ENCODE measurements at regions not wholly inside any gene's neighbourhood (a gene's known extent, or its start where the extent isn't known, plus 50 kb on each side); places are given as distances from the start of the nearest gene placed in this dataset.

DNA sequence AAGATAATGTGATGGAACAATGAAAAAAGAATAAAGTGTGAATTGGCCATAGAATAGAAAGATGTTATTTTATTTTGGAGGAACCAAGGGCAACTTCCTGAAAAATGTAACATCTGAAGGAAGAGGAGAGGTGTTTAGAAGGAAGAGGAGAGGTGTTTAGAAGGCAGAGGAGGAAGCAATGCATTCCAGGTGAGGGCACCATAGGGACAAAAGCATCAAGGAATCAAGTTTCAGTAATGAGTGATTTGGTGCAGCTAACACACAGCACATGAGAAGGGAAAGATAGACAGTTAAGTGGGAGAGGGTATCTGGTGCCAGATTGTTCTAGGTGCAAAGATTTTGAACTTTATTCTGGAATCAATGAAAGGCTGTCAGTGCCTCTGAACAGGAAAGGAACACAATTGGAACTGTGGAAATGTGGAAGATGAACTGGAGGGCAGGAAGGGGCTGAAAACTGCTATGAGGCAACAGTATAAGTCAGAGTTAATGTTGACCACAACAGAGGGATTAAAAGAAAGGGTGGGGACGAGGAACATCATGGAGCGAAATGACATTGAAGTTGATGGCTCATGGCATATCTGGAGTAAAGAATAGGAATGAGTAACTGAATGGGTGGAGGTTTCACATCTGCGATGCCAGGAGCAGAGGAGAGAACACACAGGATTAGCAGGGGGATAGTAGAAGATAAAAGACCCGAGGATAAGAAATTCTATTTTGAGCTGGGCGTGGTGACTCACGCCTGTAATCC is 326.6 kb downstream of the LRIG3 start:
- no peak for DNase-seq

DNA sequence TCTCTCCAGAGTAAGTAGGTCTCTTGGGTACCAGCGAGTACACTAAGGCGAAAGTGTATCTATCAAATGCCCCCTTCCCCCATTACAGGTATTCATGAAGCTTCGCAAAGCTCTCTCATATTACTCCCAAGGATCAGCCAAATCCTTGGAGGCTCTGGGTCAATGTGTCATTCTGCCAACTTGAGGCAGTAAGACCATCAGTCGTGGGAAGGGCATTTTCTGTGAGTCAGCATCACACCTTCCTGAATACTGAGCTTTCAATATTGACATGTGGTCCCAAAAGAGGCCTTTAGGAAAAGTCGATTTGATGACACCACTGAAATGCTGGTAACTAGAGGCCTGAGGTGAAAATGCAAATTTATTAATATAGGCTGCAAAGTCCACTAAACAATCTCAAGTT is 323.9 kb downstream of the LRIG3 start:
- no peak for DNase-seq

DNA sequence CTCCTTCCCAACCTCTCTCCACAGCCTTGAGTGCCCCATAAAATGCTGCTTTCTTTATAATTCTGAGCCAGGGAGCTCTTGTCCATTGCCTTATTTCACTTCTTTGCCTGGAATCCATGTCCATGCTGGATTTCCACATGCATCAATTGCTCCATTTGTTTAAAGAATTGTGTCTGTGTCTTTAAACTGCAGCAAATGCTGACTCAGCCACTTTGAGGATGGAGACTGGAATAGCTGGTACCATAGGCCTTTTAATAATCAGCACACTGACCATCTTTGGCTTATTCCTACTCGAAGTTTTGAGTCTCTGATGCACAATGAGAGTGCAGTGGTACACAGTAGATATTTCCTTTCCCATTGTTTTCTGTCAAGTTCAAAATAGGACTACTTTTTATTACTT is 318.8 kb downstream of the LRIG3 start:
- DNase-seq = no peak

DNA sequence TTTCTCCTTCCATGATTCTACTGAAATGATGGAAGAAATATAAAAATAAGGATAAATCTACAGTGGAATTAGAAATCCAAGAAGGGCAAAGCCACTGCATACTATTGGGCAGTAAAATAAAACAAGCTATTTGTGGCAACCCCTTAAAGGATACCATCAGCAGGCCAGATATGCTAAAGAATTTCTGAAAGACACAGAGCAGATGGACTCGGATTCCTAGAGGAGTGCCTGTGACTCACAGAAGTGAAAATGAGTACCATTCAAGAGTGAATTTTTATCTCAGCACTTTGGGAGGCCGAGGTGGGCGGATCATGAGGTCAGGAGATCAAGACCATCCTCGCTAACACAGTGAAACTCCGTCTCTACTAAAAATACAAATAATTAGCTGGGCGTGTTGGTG is 318.1 kb downstream of the LRIG3 start:
- DNase-seq = no peak

DNA sequence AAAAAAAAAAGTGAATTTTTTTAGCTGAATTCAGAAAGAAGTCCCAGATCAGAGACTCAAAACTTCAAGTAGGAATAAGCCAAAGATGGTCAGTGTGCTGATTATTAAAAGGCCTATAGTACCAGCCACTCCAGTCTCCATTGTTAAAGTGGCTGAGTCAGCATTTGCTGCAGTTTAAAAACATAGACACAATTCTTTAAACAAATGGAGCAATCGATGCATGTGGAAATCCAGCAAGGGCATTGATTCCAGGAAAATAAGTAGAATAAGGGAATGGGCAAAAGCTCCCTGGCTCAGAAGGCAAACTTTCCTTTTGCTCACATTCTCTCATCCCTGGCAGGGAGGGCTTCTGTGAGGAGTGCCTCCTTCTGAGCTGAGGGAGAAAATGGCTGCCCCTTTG is 317.6 kb downstream of the LRIG3 start:
- no peak for DNase-seq

DNA sequence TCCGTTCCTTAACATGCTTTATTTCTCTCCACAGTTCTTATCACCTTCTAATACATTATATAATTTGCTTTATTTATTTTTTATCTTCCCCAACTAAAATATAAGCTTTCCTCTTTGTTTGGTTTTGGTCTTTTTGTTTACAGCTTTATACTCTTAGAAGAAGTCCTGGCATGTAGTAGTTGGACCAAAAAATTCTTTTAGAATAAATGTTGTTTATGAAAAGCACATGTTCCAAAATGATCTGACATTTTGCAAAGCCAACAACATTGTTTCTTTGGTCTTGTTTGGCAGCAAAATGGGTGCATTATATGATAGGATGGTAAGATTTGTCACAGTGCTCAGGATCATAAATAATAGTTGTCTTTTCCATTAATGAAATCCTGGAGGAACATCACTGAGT is 312.5 kb downstream of the LRIG3 start:
- no peak for DNase-seq

DNA sequence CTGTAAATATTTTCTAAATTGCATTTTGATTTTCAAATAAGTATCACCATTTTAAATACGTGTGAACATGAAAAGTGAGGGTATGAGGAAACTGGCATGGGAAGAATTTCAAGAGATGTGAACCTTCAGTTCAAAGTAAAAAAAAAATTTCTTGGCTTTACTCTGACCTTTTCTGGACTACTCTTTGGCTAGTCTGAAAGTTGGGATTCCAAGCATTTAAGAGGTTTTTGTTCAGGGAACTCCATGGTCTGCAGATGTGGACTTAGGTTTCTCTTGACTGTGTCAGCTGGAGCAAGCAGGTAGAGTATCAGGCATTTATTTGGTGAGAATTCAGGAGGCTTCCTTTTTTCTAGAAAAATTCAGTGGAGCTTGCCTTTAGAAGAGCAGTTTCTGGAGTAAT is 311.6 kb downstream of the LRIG3 start:
- DNase-seq = no peak

DNA sequence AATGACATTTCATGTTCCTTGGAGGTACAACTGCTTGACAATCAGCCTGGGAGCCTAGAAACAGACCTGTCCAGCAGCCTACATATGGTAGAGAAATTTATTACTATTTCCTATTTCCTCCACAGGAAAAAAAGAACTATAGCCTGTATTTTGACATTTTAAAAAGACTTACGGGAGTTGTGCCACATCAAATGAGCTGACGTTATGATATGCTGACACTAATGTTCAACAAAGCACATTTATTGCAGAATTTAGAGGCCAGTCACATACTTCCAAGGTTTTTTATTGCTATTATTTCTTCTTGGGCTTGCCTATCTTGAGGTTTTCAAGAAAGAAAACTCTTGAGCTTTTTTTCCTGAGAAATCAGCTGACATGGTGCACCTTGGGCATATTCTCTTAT is 305.3 kb downstream of the LRIG3 start:
- DNase-seq = no peak

DNA sequence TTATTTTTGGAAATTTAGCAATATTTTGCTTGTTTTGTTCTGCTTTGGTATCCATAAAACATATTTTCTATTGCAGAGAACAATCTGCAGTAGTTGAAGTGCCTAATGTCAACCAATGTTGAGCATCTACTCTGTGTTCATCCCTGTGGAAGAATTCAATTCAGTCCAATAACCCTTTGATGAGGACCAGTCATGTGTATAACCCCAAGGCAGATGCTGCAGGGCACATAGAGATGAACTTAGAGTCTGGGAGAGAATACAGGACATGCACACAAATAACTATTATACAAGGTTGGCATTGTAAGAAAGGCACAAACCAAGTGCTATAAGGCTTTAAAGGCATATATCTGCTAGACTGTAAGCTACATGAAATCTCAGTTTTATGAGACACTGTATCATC is 304.7 kb downstream of the LRIG3 start:
- no peak for DNase-seq

DNA sequence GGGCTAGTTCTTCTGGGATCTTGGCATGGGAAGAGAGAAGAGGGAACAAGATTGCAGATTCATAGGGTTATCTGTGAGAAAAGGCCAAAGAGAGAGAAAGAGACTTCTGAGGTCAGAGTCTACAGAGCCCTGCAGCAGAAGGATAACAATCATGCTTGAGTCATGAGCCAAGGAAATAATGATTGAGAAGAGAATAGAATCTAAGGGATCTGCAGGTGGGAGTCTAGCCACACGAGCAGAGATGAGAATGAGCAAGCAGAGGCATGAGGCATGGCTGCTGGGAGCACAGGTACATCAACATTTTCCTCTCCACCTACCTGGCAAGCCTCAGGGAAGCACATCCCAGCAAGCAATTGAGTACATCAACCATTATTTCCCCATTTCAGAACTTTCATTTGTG is 303.7 kb downstream of the LRIG3 start:
- no peak for DNase-seq

DNA sequence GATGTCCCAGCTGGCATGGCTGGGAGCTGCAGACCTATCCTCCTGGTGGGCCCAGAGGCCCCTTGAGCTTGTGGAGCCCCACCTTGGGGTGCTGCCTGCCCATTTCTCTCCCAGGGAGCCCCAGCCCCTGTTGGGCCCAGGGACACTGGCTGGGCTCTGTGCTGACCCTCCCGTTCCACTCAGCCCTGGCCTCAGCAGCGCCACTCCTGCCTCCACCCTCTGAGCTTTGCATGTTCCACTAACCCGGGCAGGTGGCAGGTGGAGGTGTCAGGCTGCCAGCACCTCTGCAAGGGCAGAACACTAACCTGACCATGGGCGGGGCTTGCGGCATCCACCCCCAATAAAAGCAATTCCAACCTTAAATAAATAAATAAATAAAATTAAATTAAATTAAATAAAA is 299.2 kb downstream of the LRIG3 start:
- no peak for DNase-seq

DNA sequence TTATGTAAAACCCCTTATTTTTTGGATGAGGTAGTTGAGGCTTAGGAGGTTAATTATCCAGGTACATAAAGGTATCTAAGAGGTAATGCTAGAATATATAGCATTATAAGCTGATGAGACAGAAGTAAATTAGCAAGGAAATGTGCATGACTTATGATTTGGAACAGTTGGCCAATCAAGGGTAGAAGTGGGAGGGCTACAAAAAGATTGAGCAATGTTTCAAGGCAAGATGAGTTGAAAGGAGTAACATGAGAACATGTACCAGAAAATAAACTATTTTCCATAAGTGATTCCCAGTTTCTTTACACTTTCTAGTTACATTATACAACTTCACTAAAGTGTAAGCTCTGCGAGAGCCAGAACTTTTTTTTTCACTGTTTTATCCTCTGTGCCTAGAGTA is 290.9 kb downstream of the LRIG3 start:
- DNase-seq = no peak

DNA sequence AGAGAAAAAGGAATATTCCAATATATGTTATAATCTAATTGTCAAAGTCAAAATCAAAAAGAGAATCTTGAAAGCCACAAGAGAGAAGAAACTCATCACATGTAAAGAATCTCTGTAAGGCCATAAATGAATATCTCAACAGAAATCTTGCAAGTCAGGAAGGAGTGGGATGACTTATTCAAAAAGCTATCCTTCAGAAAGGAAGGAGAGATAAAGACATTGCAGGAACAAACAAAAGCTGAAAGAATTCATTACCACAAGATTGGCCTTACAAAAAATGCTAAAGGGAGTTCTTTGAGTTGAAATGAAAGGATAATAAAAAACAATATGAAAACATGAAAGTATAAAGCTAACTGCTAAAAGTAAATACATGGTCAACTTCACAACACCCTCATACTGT is 286.8 kb downstream of the LRIG3 start:
- no peak for DNase-seq

DNA sequence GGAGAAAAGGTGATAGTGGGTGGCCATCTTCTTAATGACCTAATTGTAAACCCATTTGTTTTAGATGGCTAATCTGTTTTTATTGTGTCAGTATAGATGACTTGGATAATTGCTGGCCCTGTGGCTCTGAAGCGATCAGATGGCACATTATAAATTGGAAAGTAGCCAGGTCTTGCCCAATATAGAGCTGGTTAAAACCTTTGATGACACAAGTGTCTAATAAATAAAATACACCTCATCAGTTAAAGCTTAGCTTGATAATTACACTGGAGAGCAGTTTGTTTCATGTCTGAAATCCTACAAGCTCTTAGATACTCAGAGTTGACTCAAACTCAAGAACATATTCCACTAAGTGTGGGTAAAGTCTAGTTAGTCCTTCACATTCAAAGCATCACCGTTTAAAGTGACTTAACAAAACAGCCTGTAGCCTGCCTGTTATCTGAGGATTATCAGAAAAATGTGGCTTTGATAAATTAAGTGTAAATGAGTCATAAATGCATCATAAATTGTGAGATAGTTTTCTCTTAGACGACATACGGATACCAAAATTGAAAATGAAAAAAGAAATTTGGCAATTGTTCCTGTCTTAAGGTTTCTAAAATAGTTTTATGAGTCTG is 280.9 kb downstream of the LRIG3 start:
- no peak for DNase-seq

DNA sequence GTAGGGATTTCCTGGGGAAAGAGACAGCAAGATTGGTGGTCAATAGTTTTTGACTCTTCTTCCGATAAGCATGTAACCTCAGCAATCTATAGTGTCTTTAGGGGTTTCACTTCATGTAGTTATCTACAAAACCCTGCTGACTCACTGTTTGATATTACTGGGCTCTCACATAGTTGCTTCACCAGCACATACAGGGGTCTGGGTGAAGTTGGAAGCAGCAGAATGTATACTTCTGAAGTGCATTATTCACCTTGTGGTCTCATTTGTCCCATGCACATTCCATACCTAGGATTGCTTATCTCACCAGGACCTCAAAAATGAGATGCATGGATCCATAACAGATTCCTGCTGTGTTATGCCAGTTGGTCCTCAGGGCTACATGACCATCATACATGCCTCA is 280.0 kb downstream of the LRIG3 start:
- no peak for DNase-seq

DNA sequence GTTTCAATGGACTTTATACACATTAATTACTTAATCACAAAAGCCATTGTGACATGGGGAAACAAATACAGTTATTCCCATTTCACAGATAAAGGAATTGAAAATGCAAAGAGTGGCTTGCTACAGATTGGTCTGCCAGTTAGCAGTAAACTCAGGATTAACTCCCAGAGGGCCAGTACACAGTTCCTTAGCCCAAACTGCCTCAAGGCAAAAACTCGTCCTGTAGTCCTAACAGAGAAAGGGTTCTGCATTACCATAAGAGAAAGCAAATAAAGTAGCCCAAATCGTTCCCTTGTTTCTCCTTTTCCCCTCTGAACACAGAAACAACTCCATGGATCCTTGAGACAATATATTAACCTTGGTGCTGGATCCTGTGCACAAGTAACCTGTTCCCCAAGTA is 274.4 kb downstream of the LRIG3 start:
- DNase-seq = no peak

DNA sequence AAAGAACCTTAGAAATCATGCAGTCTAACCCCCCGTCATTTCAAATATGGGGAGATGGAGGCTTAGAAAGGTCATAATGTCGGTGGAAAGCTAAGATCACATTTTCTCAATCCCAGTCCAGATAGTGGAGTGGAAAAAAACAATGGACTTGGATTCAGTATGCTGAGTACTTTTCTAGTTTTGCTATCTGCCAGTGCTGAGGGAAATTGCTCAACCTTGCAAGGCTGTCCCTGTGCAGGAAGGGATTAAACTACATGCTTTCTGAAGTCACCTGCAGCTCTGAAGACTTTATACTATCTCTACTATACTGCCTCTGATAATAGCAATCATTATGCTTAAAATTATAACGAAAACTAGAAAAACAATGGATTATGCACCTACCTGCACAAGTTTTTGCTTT is 272.8 kb downstream of the LRIG3 start:
- DNase-seq = no peak

DNA sequence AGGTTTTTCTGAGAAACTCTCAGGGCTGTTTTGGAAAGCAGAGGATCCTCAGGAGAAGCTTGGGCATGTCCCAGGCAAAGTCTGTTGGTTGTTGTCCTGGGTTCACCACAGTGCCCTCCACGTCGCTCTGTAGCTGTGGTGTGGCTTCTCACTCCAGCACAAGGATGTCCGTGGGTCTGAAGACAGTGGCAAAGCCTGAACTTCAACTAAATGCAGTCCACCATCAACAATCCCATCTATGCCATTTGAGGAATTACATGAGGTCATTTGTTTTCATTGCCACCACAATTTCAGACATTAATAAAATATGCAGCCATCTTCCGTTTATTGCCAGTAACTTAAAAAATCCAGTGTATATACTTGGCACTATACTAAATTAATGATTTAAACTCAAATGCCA is 272.1 kb downstream of the LRIG3 start:
- no peak for DNase-seq

DNA sequence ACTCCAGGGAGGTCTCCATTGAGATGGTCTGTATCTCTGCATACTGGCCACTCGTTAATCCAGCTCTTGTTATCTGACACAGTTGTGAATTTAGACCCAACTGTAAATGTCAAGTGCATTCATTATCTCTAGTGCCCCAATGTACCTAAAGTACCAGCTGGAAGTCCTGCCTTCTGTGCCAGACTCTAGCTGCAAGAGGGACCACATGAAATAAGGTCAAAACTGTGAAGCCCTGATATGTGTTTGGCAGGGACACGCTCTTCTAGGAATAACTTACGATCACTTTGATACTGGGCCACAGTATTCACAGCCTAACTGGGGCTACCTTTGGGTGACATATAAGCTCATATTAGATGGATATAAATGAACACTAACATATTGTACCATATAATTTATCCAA is 268.5 kb downstream of the LRIG3 start:
- no peak for DNase-seq

DNA sequence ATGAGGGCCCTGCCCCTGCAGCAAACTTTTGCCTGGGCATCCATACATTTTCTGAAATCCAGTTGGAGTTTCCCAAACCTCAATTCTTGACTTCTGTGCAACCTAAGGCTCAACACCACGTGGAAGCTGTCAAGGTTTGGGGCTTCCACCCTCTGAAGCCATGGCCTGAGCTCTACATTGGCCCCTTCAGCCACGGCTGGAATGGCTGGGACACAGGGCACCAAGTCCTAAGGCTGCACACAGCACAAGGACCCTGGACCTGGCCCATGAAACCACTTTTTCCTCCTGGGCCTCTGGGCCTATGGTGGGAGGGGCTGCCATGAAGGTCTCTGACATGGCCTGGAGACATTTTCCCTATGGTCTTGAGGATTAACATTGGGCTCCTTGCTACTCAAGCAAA is 266.3 kb downstream of the LRIG3 start:
- no peak for DNase-seq

DNA sequence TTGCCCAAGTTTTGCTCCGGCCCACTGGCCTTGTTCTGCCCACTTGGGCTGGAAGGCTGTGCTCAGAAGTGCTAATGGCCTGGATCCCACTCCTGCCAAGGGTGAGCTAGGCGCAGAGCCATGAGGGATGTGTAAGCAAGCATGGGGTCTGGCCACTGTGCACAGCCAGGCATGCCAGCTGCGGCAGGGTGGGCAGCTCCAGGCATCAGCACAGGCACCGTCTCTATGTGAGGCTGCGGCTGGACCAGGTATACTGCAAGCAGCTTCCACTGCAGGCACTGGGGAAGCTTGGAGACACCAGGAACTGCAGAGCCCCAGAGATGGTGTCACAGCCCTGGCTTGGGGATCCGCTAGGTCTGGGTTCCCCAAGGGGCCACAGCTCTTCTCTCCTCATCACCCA is 264.9 kb downstream of the LRIG3 start:
- DNase-seq = no peak

DNA sequence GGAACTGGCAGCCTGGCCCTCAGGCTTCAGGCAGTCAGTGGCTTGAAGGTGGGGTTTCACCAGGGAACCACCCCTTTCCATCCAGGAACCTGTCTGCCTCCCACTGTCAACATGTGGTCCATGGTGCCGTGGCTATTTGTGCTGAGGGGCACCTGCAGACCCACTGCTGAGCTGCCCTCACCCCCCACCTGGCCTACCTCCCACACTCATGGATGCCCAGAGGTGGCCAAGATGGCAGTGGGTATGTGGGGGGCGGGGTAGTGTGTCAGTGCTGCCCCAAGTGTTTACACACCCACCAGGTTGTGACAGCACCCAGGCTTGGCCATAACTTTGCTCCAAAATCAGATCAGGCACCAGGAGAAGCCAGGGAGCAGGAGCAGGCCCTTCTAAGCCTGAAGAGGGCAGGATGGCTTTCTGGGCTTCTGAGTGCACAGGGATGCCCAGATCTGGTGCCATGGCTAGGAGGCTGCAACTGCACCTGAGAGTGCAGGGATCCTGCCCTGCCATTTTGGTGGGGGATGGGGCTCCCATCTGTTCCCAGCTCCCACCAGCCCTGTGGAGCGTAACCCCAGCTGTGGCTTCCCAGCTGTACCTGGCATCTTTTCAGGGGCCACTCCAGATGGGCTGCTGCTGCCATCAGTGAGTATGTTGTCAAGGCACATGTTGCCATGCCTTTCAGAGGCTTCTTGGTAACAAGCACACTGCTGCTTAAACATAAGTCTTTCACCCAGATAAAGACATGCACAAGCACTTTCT is 263.9 kb downstream of the LRIG3 start:
- DNase-seq = no peak

DNA sequence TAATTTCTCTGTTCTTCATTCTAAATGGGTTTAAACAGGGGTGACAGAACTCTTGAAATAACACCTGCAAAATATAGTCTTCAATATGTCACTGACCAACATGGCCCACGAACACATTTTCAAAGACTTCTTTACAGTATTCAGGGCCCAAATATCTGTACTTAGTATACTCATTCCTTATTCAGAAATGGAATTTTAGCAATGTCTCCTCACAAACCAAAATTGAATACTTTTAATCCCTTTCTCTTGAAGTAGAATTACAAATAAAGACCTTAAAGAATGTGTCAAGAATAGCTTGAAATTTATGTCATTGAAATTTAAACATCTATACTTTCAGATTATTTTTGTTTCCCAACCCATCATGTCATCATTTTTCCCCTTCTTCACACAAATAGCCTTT is 263.1 kb downstream of the LRIG3 start:
- DNase-seq = no peak

DNA sequence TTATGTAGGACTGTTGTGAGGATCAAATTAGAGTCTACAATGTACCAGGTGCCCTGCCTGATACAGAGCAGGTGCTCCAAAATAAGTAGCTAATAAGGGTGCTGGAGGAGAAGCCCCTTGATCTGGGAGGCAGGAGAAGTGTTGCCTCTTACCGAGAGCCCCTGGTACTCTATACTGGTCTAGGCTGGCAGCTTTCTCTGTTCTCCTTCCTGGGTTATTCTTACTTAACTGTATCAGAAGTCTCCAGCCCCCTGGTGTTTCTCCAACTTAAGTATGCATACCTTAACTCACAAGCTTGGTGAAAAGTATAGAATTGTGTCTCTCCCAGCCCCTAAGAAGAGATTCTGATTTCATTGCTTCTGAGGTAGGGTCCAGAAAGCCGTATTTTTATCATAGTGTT is 254.9 kb downstream of the LRIG3 start:
- no peak for DNase-seq
